Panc1 (cell line): ENCODE measurements at regions not wholly inside any gene's neighbourhood (a gene's known extent, or its start where the extent isn't known, plus 50 kb on each side); places are given as distances from the start of the nearest gene placed in this dataset.

ENCODE experiments used
- ATAC-seq: fragments of 200-7000 bp; cut with Tn5 transposase; 2 replicates; pipeline ENCODE4 v1.9.1; 2020; ENCODE audit warnings: mild to moderate bottlenecking, moderate library complexity
- BruUV-seq: library from RNA; stranded (reverse); fragments of 400-500 nt; replicated peaks from 2 replicates; lab custom pipeline; 2021; lab: Mats Ljungman, UMichigan
- CTCF ChIA-PET: fragments of 300-600 bp; sonication (Branson Sonifier 250); formaldehyde crosslinking; loops from one replicate; lab custom pipeline; 2022; ENCODE audit warnings: antibody characterized with exemption; lab: Charles Lee
- POLR2A ChIA-PET: fragments of 300-600 bp; sonication (Branson Sonifier 250); formaldehyde crosslinking; loops from one replicate; lab custom pipeline; 2022; ENCODE audit warnings: antibody characterized with exemption; lab: Charles Lee
- DNase-seq: peaks from one replicate; pipeline ENCODE4 v3.0.0-alpha.2; 2010; ENCODE audit warnings: low read depth, low spot score
- H3K27ac ChIP-seq: 2 replicates; pipeline ENCODE4 v1.5.1; 2011; ENCODE audit warnings: mild to moderate bottlenecking, low read length, inconsistent platforms
- H3K27me3 ChIP-seq: fragments of 200-500 bp; sonication (Bioruptor generic); 2 replicates; pipeline ENCODE4 v1.6.0; 2014; ENCODE audit warnings: low read length, inconsistent platforms; ENCODE audit not compliant: control insufficient read depth, insufficient read depth
- H3K36me3 ChIP-seq: fragments of 200-500 bp; sonication (Bioruptor generic); 2 replicates; pipeline ENCODE4 v1.5.1; 2014; ENCODE audit warnings: inconsistent platforms, mild to moderate bottlenecking, low read length, moderate library complexity; ENCODE audit not compliant: control insufficient read depth, insufficient read depth
- H3K4me1 ChIP-seq: 2 replicates; pipeline ENCODE4 v1.5.1; 2011; ENCODE audit warnings: inconsistent platforms, mild to moderate bottlenecking, low read length, moderate library complexity; ENCODE audit not compliant: control insufficient read depth, insufficient read depth
- H3K4me3 ChIP-seq, 2 experiments: 2 replicates each; pipeline ENCODE4 v1.5.1; 2011 to 2012; ENCODE audit warnings: low read depth in 2 of 2, low read length in 2 of 2, mild to moderate bottlenecking in 2 of 2, inconsistent platforms in 1 of 2, moderate library complexity in 1 of 2
- H3K9me3 ChIP-seq: fragments of 200-500 bp; sonication (Bioruptor generic); 2 replicates; pipeline ENCODE4 v1.5.1; 2014; ENCODE audit warnings: low read depth, mild to moderate bottlenecking, inconsistent platforms, low read length, moderate library complexity; ENCODE audit not compliant: control insufficient read depth, insufficient read depth
- POLR2AphosphoS5 ChIP-seq: IDR thresholded peaks from 2 replicates; pipeline ENCODE4 v1.6.1; 2012; ENCODE audit warnings: mild to moderate bottlenecking, low read depth, low read length, moderate library complexity
- SIN3A ChIP-seq: IDR thresholded peaks from 2 replicates; pipeline ENCODE4 v1.6.1; 2012; ENCODE audit warnings: low read depth, mild to moderate bottlenecking, low read length, moderate library complexity, borderline replicate concordance; ENCODE audit not compliant: insufficient read depth
- TCF7L2 ChIP-seq: IDR thresholded peaks from 2 replicates; pipeline ENCODE4 v1.6.1; 2011; ENCODE audit warnings: mild to moderate bottlenecking, low read depth, low read length, inconsistent platforms
- in situ Hi-C: cut with HindIII; loops from 2 replicates; pipeline ENCODE4 v1.10.0; 2016; ENCODE audit warnings: low sequenced_read_pairs, low pct_unique_long_range_greater_than_20kb
- intact Hi-C: fragments of 100-400 bp; cut with micrococcal nuclease; formaldehyde crosslinking; loops from one replicate; pipeline ENCODE4 v1.10.0; 2022; ENCODE audit not compliant: unreplicated experiment
- TF ChIP-seq, protein P1 (sequence below): fragments of 450-650 bp; IDR thresholded peaks from 2 replicates; pipeline ENCODE4 v1.5.1; 2017; ENCODE audit warnings: mild to moderate bottlenecking
- TF ChIP-seq, protein P2 (sequence below), 2 experiments: IDR thresholded peaks; 2 replicates each; pipeline ENCODE4 v1.6.1; 2011 to 2012; ENCODE audit warnings: low read depth in 2 of 2, control low read depth in 1 of 2, low read length in 1 of 2, mild to moderate bottlenecking in 1 of 2, moderate library complexity in 1 of 2; ENCODE audit not compliant: insufficient read depth in 1 of 2

DNA sequence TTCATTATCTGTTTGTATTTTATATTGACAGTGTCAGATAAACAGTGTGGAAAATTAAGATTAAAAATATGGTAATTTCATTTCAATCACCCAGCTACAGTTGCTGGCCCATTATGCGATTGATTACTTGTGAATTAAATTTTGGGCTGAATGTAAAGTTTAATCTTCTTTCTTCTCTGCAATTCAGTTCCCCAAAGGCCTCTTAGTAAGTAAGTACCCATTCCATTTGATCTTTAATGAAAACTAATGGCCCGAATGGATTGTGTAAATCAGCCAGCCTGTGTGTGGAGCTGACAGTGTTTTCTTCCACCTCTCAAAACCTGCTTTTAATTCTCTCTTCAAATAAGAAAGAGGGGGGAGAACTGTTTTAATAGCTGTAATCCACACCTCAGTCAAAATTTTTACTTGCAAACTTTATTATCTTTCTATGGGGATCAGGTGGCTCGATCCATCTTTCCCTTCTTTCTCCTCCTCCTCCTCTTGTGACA lies 307.1 kb downstream of the IL20RB start:
- ChIA-PET CTCF (no interaction called here), POLR2A (no interaction called here)
- in situ Hi-C loops: no loop called here

DNA sequence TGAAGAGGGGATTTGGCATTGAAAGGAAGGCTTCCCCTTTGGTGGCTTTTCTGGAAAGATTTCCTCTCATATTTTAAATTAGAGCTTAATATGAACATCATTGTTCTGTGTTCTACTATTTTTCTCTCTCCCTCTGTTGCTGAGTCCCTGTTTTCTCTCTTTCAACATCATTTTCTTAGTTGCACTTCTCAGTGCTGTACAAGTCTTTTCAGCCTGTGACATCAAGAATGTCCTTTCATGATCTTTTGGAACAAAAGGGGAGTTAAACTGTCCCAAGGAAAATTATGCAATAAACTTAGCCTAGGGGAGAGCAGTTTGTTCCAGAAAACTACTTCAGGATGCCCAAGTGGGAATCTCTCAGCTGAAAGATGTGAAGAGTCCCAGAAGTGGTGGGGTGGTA lies 325.1 kb downstream of the IL20RB start:
- Histone ChIP-seq H3K9me3 (no peaks in the 10 kb centered on the region), H3K27me3 (no peaks in the 10 kb centered on the region), H3K36me3 (no peaks in the 10 kb centered on the region), H3K4me3 (no peak overlapping the region), H3K27ac (no peak overlapping the region), H3K4me1 (no peaks in the 10 kb centered on the region)
- no peak for ATAC-seq
- BruUV-seq: no TSS peak
- intact Hi-C loops (no loop called here), in situ Hi-C loops (no loop called here)
- ChIA-PET POLR2A (no interaction called here), CTCF (interaction anchor here (0.6 kb wide), 1 partner anchor 11 kb away, joined by 3 read pairs; no protein-coding TSS in a partner anchor)
- DNase-seq: no peak
- TF ChIP-seq SIN3A (no peak), POLR2AphosphoS5 (no peak), TCF7L2 (no peak)
- TF ChIP-seq, protein P1, sequence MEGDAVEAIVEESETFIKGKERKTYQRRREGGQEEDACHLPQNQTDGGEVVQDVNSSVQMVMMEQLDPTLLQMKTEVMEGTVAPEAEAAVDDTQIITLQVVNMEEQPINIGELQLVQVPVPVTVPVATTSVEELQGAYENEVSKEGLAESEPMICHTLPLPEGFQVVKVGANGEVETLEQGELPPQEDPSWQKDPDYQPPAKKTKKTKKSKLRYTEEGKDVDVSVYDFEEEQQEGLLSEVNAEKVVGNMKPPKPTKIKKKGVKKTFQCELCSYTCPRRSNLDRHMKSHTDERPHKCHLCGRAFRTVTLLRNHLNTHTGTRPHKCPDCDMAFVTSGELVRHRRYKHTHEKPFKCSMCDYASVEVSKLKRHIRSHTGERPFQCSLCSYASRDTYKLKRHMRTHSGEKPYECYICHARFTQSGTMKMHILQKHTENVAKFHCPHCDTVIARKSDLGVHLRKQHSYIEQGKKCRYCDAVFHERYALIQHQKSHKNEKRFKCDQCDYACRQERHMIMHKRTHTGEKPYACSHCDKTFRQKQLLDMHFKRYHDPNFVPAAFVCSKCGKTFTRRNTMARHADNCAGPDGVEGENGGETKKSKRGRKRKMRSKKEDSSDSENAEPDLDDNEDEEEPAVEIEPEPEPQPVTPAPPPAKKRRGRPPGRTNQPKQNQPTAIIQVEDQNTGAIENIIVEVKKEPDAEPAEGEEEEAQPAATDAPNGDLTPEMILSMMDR: no peak
- TF ChIP-seq, protein P2, sequence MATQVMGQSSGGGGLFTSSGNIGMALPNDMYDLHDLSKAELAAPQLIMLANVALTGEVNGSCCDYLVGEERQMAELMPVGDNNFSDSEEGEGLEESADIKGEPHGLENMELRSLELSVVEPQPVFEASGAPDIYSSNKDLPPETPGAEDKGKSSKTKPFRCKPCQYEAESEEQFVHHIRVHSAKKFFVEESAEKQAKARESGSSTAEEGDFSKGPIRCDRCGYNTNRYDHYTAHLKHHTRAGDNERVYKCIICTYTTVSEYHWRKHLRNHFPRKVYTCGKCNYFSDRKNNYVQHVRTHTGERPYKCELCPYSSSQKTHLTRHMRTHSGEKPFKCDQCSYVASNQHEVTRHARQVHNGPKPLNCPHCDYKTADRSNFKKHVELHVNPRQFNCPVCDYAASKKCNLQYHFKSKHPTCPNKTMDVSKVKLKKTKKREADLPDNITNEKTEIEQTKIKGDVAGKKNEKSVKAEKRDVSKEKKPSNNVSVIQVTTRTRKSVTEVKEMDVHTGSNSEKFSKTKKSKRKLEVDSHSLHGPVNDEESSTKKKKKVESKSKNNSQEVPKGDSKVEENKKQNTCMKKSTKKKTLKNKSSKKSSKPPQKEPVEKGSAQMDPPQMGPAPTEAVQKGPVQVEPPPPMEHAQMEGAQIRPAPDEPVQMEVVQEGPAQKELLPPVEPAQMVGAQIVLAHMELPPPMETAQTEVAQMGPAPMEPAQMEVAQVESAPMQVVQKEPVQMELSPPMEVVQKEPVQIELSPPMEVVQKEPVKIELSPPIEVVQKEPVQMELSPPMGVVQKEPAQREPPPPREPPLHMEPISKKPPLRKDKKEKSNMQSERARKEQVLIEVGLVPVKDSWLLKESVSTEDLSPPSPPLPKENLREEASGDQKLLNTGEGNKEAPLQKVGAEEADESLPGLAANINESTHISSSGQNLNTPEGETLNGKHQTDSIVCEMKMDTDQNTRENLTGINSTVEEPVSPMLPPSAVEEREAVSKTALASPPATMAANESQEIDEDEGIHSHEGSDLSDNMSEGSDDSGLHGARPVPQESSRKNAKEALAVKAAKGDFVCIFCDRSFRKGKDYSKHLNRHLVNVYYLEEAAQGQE (IDR thresholded peaks at IDR 0.05; ENCODE audit: insufficient read depth in 1 of 2, low read depth in 2 of 2, low read length in 1 of 2): no peak

More for the DNA sequence above, 307.1 kb downstream of the IL20RB start:
- Histone ChIP-seq H3K4me1 (no peaks in the 10 kb centered on the region), H3K9me3 (no peaks in the 10 kb centered on the region), H3K27ac (no peak overlapping the region), H3K4me3 (no peak overlapping the region), H3K27me3 (no peaks in the 10 kb centered on the region), H3K36me3 (no peaks in the 10 kb centered on the region)
- no TSS peak for BruUV-seq
- ATAC-seq: no peak
- no peak for DNase-seq
- intact Hi-C loops: no loop called here
- no peak for TF ChIP-seq POLR2AphosphoS5
- TF ChIP-seq SIN3A: no peak
- TF ChIP-seq, protein P2 (IDR thresholded peaks at IDR 0.05; ENCODE audit: insufficient read depth in 1 of 2, low read depth in 2 of 2, low read length in 1 of 2): no peak
- TF ChIP-seq, protein P1: no peak
- no peak for TF ChIP-seq TCF7L2
